Vagina (tissue), 2 donors: ENCODE measurements at regions not wholly inside any gene's neighbourhood (a gene's known extent, or its start where the extent isn't known, plus 50 kb on each side); places are given as distances from the start of the nearest gene placed in this dataset.

Experiments
- POLR2A ChIP-seq, 2 donors: fragments of 450-650 bp; IDR thresholded peaks; one replicate each; pipeline ENCODE4 v1.6.1; 2017; ENCODE audit warnings: antibody characterized with exemption in 2 of 2, mild to moderate bottlenecking in 2 of 2, moderate library complexity in 2 of 2
- POLR2AphosphoS5 ChIP-seq, 2 donors: sonication (generic); formaldehyde crosslinking; IDR thresholded peaks; one replicate each; pipeline ENCODE4 v1.9.0; 2017; ENCODE audit warnings: antibody characterized with exemption in 2 of 2, mild to moderate bottlenecking in 2 of 2, low read depth in 1 of 2; ENCODE audit not compliant: insufficient read depth in 1 of 2

GRCh38 chr10:43960477-43960876 is 311.8 kb upstream of the ZNF32 start:
- no peak for TF ChIP-seq POLR2AphosphoS5 (IDR thresholded peaks at IDR 0.05; ENCODE audit: insufficient read depth in 1 of 2, low read depth in 1 of 2)
- no peak for TF ChIP-seq POLR2A (IDR thresholded peaks at IDR 0.05)
